22Rv1 (cell line): ENCODE measurements at regions not wholly inside any gene's neighbourhood (a gene's known extent, or its start where the extent isn't known, plus 50 kb on each side); places are given as distances from the start of the nearest gene placed in this dataset.

Experiments used
- H3K27ac ChIP-seq: fragments of 450-650 bp; 2 replicates; pipeline ENCODE4 v1.5.1; 2017
- CTCF ChIP-seq: fragments of 450-650 bp; IDR thresholded peaks from 2 replicates; pipeline ENCODE4 v1.5.1; 2017; ENCODE audit warnings: mild to moderate bottlenecking
- ZFX ChIP-seq: fragments of 450-650 bp; IDR thresholded peaks from 2 replicates; pipeline ENCODE4 v1.6.1; 2017; ENCODE audit warnings: antibody characterized with exemption, borderline replicate concordance

GRCh38 chrX:16516232-16516876 is 133.6 kb upstream of the S100G start:
- H3K27ac ChIP-seq: no peak overlapping the region
- TF ChIP-seq ZFX (no peak), CTCF (no peak)

GRCh38 chrX:16517039-16517605 is 132.8 kb upstream of the S100G start:
- H3K27ac ChIP-seq: no peak overlapping the region
- TF ChIP-seq CTCF: no peak
- TF ChIP-seq ZFX: no peak

- TF ChIP-seq CTCF (no peak), ZFX (no peak)
Measured at GRCh38 chrX:16518131-16518530, 131.8 kb upstream of the S100G start.

GRCh38 chrX:16524316-16524715 is 125.6 kb upstream of the S100G start:
- H3K27ac ChIP-seq: no peak overlapping the region
- no peak for TF ChIP-seq ZFX
- TF ChIP-seq CTCF: no peak

More at GRCh38 chrX:16518131-16518530, 131.8 kb upstream of the S100G start:
- H3K27ac ChIP-seq: no peak overlapping the region

GRCh38 chrX:16526003-16526402 is 124.0 kb upstream of the S100G start:
- no peak for TF ChIP-seq ZFX
- no peak for TF ChIP-seq CTCF
- H3K27ac ChIP-seq: no peak overlapping the region

GRCh38 chrX:16528620-16529019 is 121.3 kb upstream of the S100G start:
- no peak overlapping the region for H3K27ac ChIP-seq
- TF ChIP-seq ZFX (no peak), CTCF (no peak)
